Trophoblast cell (in vitro differentiated cells and primary cell): ENCODE measurements at regions not wholly inside any gene's neighbourhood (a gene's known extent, or its start where the extent isn't known, plus 50 kb on each side); places are given as distances from the start of the nearest gene placed in this dataset.

Experiments used
- DNase-seq, 2 donors: peaks; one replicate each; pipeline ENCODE4 v3.0.0-alpha.2; 2016
- H2AFZ ChIP-seq: 2 replicates; pipeline ENCODE4 v1.6.1; 2013; ENCODE audit warnings: low read length, moderate library complexity, mild to moderate bottlenecking; ENCODE audit not compliant: insufficient read depth, poor library complexity
- H2AK5ac ChIP-seq: 2 replicates; pipeline ENCODE4 v1.6.1; 2013; ENCODE audit warnings: mild to moderate bottlenecking, low read length
- H2BK120ac ChIP-seq: 2 replicates; pipeline ENCODE4 v1.6.1; 2013; ENCODE audit warnings: low read length, mild to moderate bottlenecking, moderate library complexity; ENCODE audit not compliant: insufficient read depth, poor library complexity
- H2BK12ac ChIP-seq: 2 replicates; pipeline ENCODE4 v1.6.1; 2013; ENCODE audit warnings: mild to moderate bottlenecking, low read length, moderate library complexity
- H2BK5ac ChIP-seq: 2 replicates; pipeline ENCODE4 v1.6.1; 2013; ENCODE audit warnings: low read length, low read depth, moderate library complexity, mild to moderate bottlenecking; ENCODE audit not compliant: poor library complexity
- H3K14ac ChIP-seq: 2 replicates; pipeline ENCODE4 v1.6.1; 2013; ENCODE audit warnings: mild to moderate bottlenecking, low read length
- H3K18ac ChIP-seq: 2 replicates; pipeline ENCODE4 v1.6.1; 2013; ENCODE audit warnings: mild to moderate bottlenecking, low read length
- H3K23ac ChIP-seq: 2 replicates; pipeline ENCODE4 v1.6.1; 2013; ENCODE audit warnings: low read length
- H3K27ac ChIP-seq: 2 replicates; pipeline ENCODE4 v1.5.1; 2013; ENCODE audit warnings: low read depth, mild to moderate bottlenecking, inconsistent platforms, low read length, moderate library complexity
- H3K27me3 ChIP-seq: 2 replicates; pipeline ENCODE4 v1.6.1; 2013; ENCODE audit warnings: inconsistent platforms, mild to moderate bottlenecking, low read length, moderate library complexity; ENCODE audit not compliant: insufficient read depth
- H3K36me3 ChIP-seq, 2 experiments: 1 replicate in 1 of 2; 2 replicates in 1 of 2; pipeline ENCODE4 v1.6.1; 2013; ENCODE audit warnings: low read length in 2 of 2, mild to moderate bottlenecking in 2 of 2, moderate library complexity in 1 of 2; ENCODE audit not compliant: insufficient read depth in 2 of 2, control insufficient read depth in 1 of 2
- H3K4ac ChIP-seq: 2 replicates; pipeline ENCODE4 v1.6.1; 2013; ENCODE audit warnings: low read depth, mild to moderate bottlenecking, low read length, moderate library complexity
- H3K4me1 ChIP-seq, 2 experiments: 1 replicate in 1 of 2; 2 replicates in 1 of 2; pipeline ENCODE4 v1.6.1; 2013; ENCODE audit warnings: low read length in 2 of 2, mild to moderate bottlenecking in 2 of 2, moderate library complexity in 1 of 2; ENCODE audit not compliant: insufficient read depth in 2 of 2, control insufficient read depth in 1 of 2
- H3K4me2 ChIP-seq: 2 replicates; pipeline ENCODE4 v1.6.1; 2013; ENCODE audit warnings: inconsistent platforms, mild to moderate bottlenecking, low read length, moderate library complexity
- H3K4me3 ChIP-seq: 2 replicates; pipeline ENCODE4 v1.5.1; 2013; ENCODE audit warnings: mild to moderate bottlenecking, low read depth, low read length, inconsistent platforms
- H3K79me1 ChIP-seq: one replicate; pipeline ENCODE4 v1.6.1; 2013; ENCODE audit warnings: low read length
- H3K79me2 ChIP-seq: 2 replicates; pipeline ENCODE4 v1.6.1; 2013; ENCODE audit warnings: low read length, mild to moderate bottlenecking; ENCODE audit not compliant: control insufficient read depth, insufficient read depth, poor library complexity
- H3K9ac ChIP-seq: 2 replicates; pipeline ENCODE4 v1.6.1; 2013; ENCODE audit warnings: mild to moderate bottlenecking, low read length
- H3K9me3 ChIP-seq: 2 replicates; pipeline ENCODE4 v1.6.1; 2013; ENCODE audit warnings: low read depth, mild to moderate bottlenecking, control low read depth, inconsistent platforms, low read length; ENCODE audit not compliant: insufficient read depth
- H4K12ac ChIP-seq: 2 replicates; pipeline ENCODE4 v1.6.1; 2013; ENCODE audit warnings: low read depth, mild to moderate bottlenecking, low read length, moderate library complexity
- H4K8ac ChIP-seq: 2 replicates; pipeline ENCODE4 v1.6.1; 2013; ENCODE audit warnings: low read depth, mild to moderate bottlenecking, low read length, moderate library complexity
- H4K91ac ChIP-seq: one replicate; pipeline ENCODE4 v1.6.1; 2013; ENCODE audit warnings: low read depth, mild to moderate bottlenecking, low read length, moderate library complexity
- WGBS: extraction: QIAGEN DNeasy Blood & Tissue Kit; methylation state at CpG from one replicate; pipeline ENCODE4 v1.1.7; 2013; ENCODE audit warnings: missing lambda C conversion rate; ENCODE audit not compliant: insufficient read length, insufficient coverage; ENCODE audit errors: extremely low coverage; 5-methylcytosine and 5-hydroxymethylcytosine counted together

GRCh38 chrX:147675819-147676218 lies 235.9 kb upstream of the FMR1 start:
- no peak overlapping the region for H2BK12ac ChIP-seq
- no peak overlapping the region for H3K4me2 ChIP-seq
- H3K79me2 ChIP-seq: no peaks in the 10 kb centered on the region
- no peak overlapping the region for H3K9ac ChIP-seq
- no peak overlapping the region for H2AFZ ChIP-seq
- H4K12ac ChIP-seq: no peak overlapping the region
- H4K91ac ChIP-seq: no peak overlapping the region
- H3K18ac ChIP-seq: no peak overlapping the region
- no peak overlapping the region for H2BK120ac ChIP-seq
- no peak overlapping the region for H3K14ac ChIP-seq
- no peaks in the 10 kb centered on the region for H3K27me3 ChIP-seq
- H2AK5ac ChIP-seq: no peak overlapping the region
- H4K8ac ChIP-seq: no peak overlapping the region
- no CpG with 5 or more reads among the region's 2 CpGs for WGBS
- H3K4me1 ChIP-seq: no peaks in the 10 kb centered on the region
- no peak overlapping the region for H3K4ac ChIP-seq
- no peak overlapping the region for H2BK5ac ChIP-seq
- no peaks in the 10 kb centered on the region for H3K36me3 ChIP-seq
- no peaks in the 10 kb centered on the region for H3K79me1 ChIP-seq
- H3K4me3 ChIP-seq: no peak overlapping the region
- no peak overlapping the region for H3K23ac ChIP-seq
- DNase-seq: no peak
- no peak overlapping the region for H3K27ac ChIP-seq
- no peaks in the 10 kb centered on the region for H3K9me3 ChIP-seq

GRCh38 chrX:147679356-147680005 lies 232.2 kb upstream of the FMR1 start:
- no peaks in the 10 kb centered on the region for H3K4me1 ChIP-seq
- H3K27ac ChIP-seq: no peak overlapping the region
- H3K79me2 ChIP-seq: no peaks in the 10 kb centered on the region
- no peaks in the 10 kb centered on the region for H3K36me3 ChIP-seq
- H3K4me2 ChIP-seq: no peak overlapping the region
- H2BK12ac ChIP-seq: no peak overlapping the region
- no peak overlapping the region for H3K9ac ChIP-seq
- H2BK120ac ChIP-seq: no peak overlapping the region
- H4K12ac ChIP-seq: no peak overlapping the region
- H3K4me3 ChIP-seq: no peak overlapping the region
- no peaks in the 10 kb centered on the region for H3K27me3 ChIP-seq
- no peak overlapping the region for H4K91ac ChIP-seq
- DNase-seq: no peak
- no peak overlapping the region for H3K23ac ChIP-seq
- no peak overlapping the region for H3K14ac ChIP-seq
- no peak overlapping the region for H2AFZ ChIP-seq
- no peak overlapping the region for H2AK5ac ChIP-seq
- H2BK5ac ChIP-seq: no peak overlapping the region
- no peaks in the 10 kb centered on the region for H3K79me1 ChIP-seq
- no peak overlapping the region for H3K4ac ChIP-seq
- H4K8ac ChIP-seq: no peak overlapping the region
- WGBS: no CpG with 5 or more reads among the region's 5 CpGs
- no peak overlapping the region for H3K18ac ChIP-seq
- no peaks in the 10 kb centered on the region for H3K9me3 ChIP-seq

- no CpG with 5 or more reads among the region's 4 CpGs for WGBS
- no peak overlapping the region for H2BK5ac ChIP-seq
- no peak overlapping the region for H4K12ac ChIP-seq
- H3K9me3 ChIP-seq: no peaks in the 10 kb centered on the region
- no peaks in the 10 kb centered on the region for H3K36me3 ChIP-seq
- H3K14ac ChIP-seq: no peak overlapping the region
- no peaks in the 10 kb centered on the region for H3K79me2 ChIP-seq
- no peak overlapping the region for H3K9ac ChIP-seq
- no peak for DNase-seq
- no peak overlapping the region for H3K4me3 ChIP-seq
- H4K91ac ChIP-seq: no peak overlapping the region
- no peaks in the 10 kb centered on the region for H3K79me1 ChIP-seq
- no peak overlapping the region for H3K4me2 ChIP-seq
- H3K27me3 ChIP-seq: no peaks in the 10 kb centered on the region
- no peaks in the 10 kb centered on the region for H3K4me1 ChIP-seq
- no peak overlapping the region for H3K23ac ChIP-seq
- H3K27ac ChIP-seq: no peak overlapping the region
- H4K8ac ChIP-seq: no peak overlapping the region
- no peak overlapping the region for H3K4ac ChIP-seq
- no peak overlapping the region for H2BK120ac ChIP-seq
- H2BK12ac ChIP-seq: no peak overlapping the region
- no peak overlapping the region for H2AFZ ChIP-seq
- no peak overlapping the region for H2AK5ac ChIP-seq
- no peak overlapping the region for H3K18ac ChIP-seq
These were observed 231.5 kb upstream of the FMR1 start for GRCh38 chrX:147680251-147680650.

- no peak overlapping the region for H2BK120ac ChIP-seq
- H2AK5ac ChIP-seq: no peak overlapping the region
- H3K18ac ChIP-seq: no peak overlapping the region
- no peak overlapping the region for H3K4ac ChIP-seq
- no peak overlapping the region for H4K91ac ChIP-seq
- H2AFZ ChIP-seq: no peak overlapping the region
- no peak overlapping the region for H2BK5ac ChIP-seq
- H3K27ac ChIP-seq: no peak overlapping the region
- no peaks in the 10 kb centered on the region for H3K9me3 ChIP-seq
- H3K23ac ChIP-seq: no peak overlapping the region
- no peak overlapping the region for H3K4me3 ChIP-seq
- DNase-seq: no peak
- H3K4me1 ChIP-seq: peaks cover 0 to 2% of the 10 kb centered on the region in 2 experiments
- no peak overlapping the region for H4K8ac ChIP-seq
- H3K4me2 ChIP-seq: no peak overlapping the region
- no peaks in the 10 kb centered on the region for H3K27me3 ChIP-seq
- WGBS: no CpG with 5 or more reads among the region's 2 CpGs
- H3K14ac ChIP-seq: no peak overlapping the region
- no peaks in the 10 kb centered on the region for H3K79me2 ChIP-seq
- no peak overlapping the region for H2BK12ac ChIP-seq
- no peak overlapping the region for H3K9ac ChIP-seq
- no peaks in the 10 kb centered on the region for H3K79me1 ChIP-seq
- no peak overlapping the region for H4K12ac ChIP-seq
- no peaks in the 10 kb centered on the region for H3K36me3 ChIP-seq
These were observed 218.2 kb upstream of the FMR1 start for GRCh38 chrX:147693511-147693910.
